ENCODE measurements at regions not wholly inside any gene's neighbourhood (a gene's known extent, or its start where the extent isn't known, plus 50 kb on each side); places are given as distances from the start of the nearest gene placed in this dataset.
A peak's percentile ranks its signal among the peaks of the same experiment; 100 is the strongest.
"Not testable (repeated sequence)": the region's sequence is repeated elsewhere in the genome, so short reads cannot be mapped to it uniquely, and the experiment has no call there.

- H3K4me3 ChIP-seq; H3K36me3 ChIP-seq; DNase-seq (ENCODE audit: low spot score in 2 of 2); H3K9me3 ChIP-seq; H3K27me3 ChIP-seq; H3K4me1 ChIP-seq; H3K27ac ChIP-seq: not testable (repeated sequence)
These were observed 471.9 kb downstream of the FOXD4L5 start for GRCh38 chr9:64813072-64813471.

GRCh38 chr9:64778667-64779066 lies 506.3 kb downstream of the FOXD4L5 start:
- H3K9me3 ChIP-seq; DNase-seq (ENCODE audit: low spot score in 2 of 2); H3K4me3 ChIP-seq; H3K36me3 ChIP-seq; H3K4me1 ChIP-seq; H3K27ac ChIP-seq; H3K27me3 ChIP-seq: not testable (repeated sequence)
- 80% methylated on average over 1 of the region's 3 CpGs for WGBS

GRCh38 chr9:64776269-64776668 lies 508.7 kb downstream of the FOXD4L5 start:
- H3K4me3 ChIP-seq; H3K36me3 ChIP-seq; H3K27ac ChIP-seq; DNase-seq (ENCODE audit: low spot score in 2 of 2); H3K9me3 ChIP-seq; H3K4me1 ChIP-seq; H3K27me3 ChIP-seq: not testable (repeated sequence)
- 56% methylated on average over 1 of the region's 2 CpGs for WGBS

GRCh38 chr9:64774813-64775793 lies 509.9 kb downstream of the FOXD4L5 start:
- peak overlapping the region; percentile 49 for H3K4me3 ChIP-seq
- DNase-seq (ENCODE audit: low spot score in 2 of 2): peak in 1 of 2 donors; percentile 60
- not testable (repeated sequence) for H3K27me3 ChIP-seq, H3K36me3 ChIP-seq, H3K4me1 ChIP-seq, H3K27ac ChIP-seq, H3K9me3 ChIP-seq
- WGBS: 5% methylated on average over 41 of the region's 72 CpGs

- DNase-seq (ENCODE audit: low spot score in 2 of 2): peak in 1 of 2 donors; percentile 55
- H3K27me3 ChIP-seq, H3K36me3 ChIP-seq, H3K4me1 ChIP-seq, H3K9me3 ChIP-seq, H3K27ac ChIP-seq: not testable (repeated sequence)
- H3K4me3 ChIP-seq: peak overlapping the region; percentile 49
- WGBS: no CpG with 5 or more reads among the region's 108 CpGs
These were observed 510.8 kb downstream of the FOXD4L5 start for GRCh38 chr9:64774004-64774812.

- Histone ChIP-seq H3K27ac (no peak overlapping the region), H3K36me3 (no peaks in the 10 kb centered on the region), H3K27me3 (peaks cover 6% of the 10 kb centered on the region), H3K9me3 (no peaks in the 10 kb centered on the region), H3K4me3 (peak overlapping the region; percentile 49), H3K4me1 (no peaks in the 10 kb centered on the region)
- no peak for TF ChIP-seq CTCF (IDR thresholded peaks at IDR 0.05)
- no peak for TF ChIP-seq POLR2AphosphoS5 (IDR thresholded peaks at IDR 0.05)
- TF ChIP-seq EP300 (IDR thresholded peaks at IDR 0.05): no peak
- no peak for TF ChIP-seq POLR2A (IDR thresholded peaks at IDR 0.05)
- DNase-seq (ENCODE audit: low spot score in 2 of 2): peak; percentile 32 to 40
- 0% methylated on average over 8 of the region's 59 CpGs for whole genome bisulfite sequencing
These were observed 511.5 kb downstream of the FOXD4L5 start for GRCh38 chr9:64773491-64773931.

GRCh38 chr9:64772751-64773331 lies 512.2 kb downstream of the FOXD4L5 start:
- H3K27me3 ChIP-seq, H3K27ac ChIP-seq, H3K9me3 ChIP-seq, H3K4me1 ChIP-seq, H3K36me3 ChIP-seq: not testable (repeated sequence)
- no CpG with 5 or more reads among the region's 67 CpGs for WGBS
- H3K4me3 ChIP-seq: peak overlapping the region; percentile 49
- DNase-seq (ENCODE audit: low spot score in 2 of 2): peak in 1 of 2 donors; percentile 35

- not testable (repeated sequence) for H3K4me3 ChIP-seq; DNase-seq (ENCODE audit: low spot score in 2 of 2); H3K27ac ChIP-seq; H3K9me3 ChIP-seq; H3K4me1 ChIP-seq; H3K27me3 ChIP-seq; H3K36me3 ChIP-seq
- WGBS: 0% methylated on average over 2 of the region's 4 CpGs
These were observed 512.8 kb downstream of the FOXD4L5 start for GRCh38 chr9:64772123-64772736.

Measured in suprapubic skin (tissue), 4 donors.